ENCODE measurements at regions not wholly inside any gene's neighbourhood (a gene's known extent, or its start where the extent isn't known, plus 50 kb on each side); places are given as distances from the start of the nearest gene placed in this dataset.

GRCh38 chr2:200028998-200029397 is 73.6 kb downstream of the MAIP1 start:
- ATAC-seq, result no peak
- Mint-ChIP-seq H3K4me3 (no peak overlapping the region), H3K36me3 (no peaks in the 10 kb centered on the region), H3K9me3 (no peaks in the 10 kb centered on the region), H3K27ac (no peak overlapping the region), H3K27me3 (peaks cover 8 to 20% (median 12%) of the 10 kb centered on the region in 5 donors), H3K4me1 (no peaks in the 10 kb centered on the region)
- Histone ChIP-seq H3K36me3 (ENCODE audit: control insufficient read depth in 2 of 3, insufficient read depth in 3 of 3, low read length in 3 of 3) (no peaks in the 10 kb centered on the region), H3K4me1 (ENCODE audit: control insufficient read depth in 2 of 2, insufficient read depth in 2 of 2, low read length in 2 of 2) (no peaks in the 10 kb centered on the region), H3K27me3 (ENCODE audit: control insufficient read depth in 2 of 2, insufficient read depth in 2 of 2, low read length in 2 of 2) (no peaks in the 10 kb centered on the region), H3K27ac (ENCODE audit: low read depth, low read length) (no peak overlapping the region), H3K4me3 (ENCODE audit: low read length) (no peak overlapping the region), H3K9me3 (ENCODE audit: control insufficient read depth in 2 of 3, low read length in 3 of 3) (no peaks in the 10 kb centered on the region)
- DNase-seq, result no peak
- intact Hi-C loops (cut with micrococcal nuclease), result no loop called here
- ChIA-PET POLR2A (interaction anchor here (0.7 kb wide), 1 partner anchor 9 kb away, joined by 3 read pairs; no protein-coding TSS in a partner anchor), CTCF (no interaction called here)

GRCh38 chr2:200032895-200033294 is 77.5 kb downstream of the MAIP1 start:
- Histone ChIP-seq H3K36me3 (ENCODE audit: control insufficient read depth in 2 of 3, insufficient read depth in 3 of 3, low read length in 3 of 3) (no peaks in the 10 kb centered on the region), H3K27ac (ENCODE audit: low read depth, low read length) (no peak overlapping the region), H3K4me1 (ENCODE audit: control insufficient read depth in 2 of 2, insufficient read depth in 2 of 2, low read length in 2 of 2) (no peaks in the 10 kb centered on the region), H3K9me3 (ENCODE audit: control insufficient read depth in 2 of 3, low read length in 3 of 3) (no peaks in the 10 kb centered on the region), H3K27me3 (ENCODE audit: control insufficient read depth in 2 of 2, insufficient read depth in 2 of 2, low read length in 2 of 2) (no peaks in the 10 kb centered on the region), H3K4me3 (ENCODE audit: low read length) (no peak overlapping the region)
- Mint-ChIP-seq H3K36me3 (no peaks in the 10 kb centered on the region), H3K4me3 (no peak overlapping the region), H3K27ac (no peak overlapping the region), H3K27me3 (peaks cover 6 to 14% (median 12%) of the 10 kb centered on the region in 5 donors), H3K4me1 (no peaks in the 10 kb centered on the region), H3K9me3 (no peaks in the 10 kb centered on the region)
- POLR2A ChIA-PET, result no interaction called here
- ATAC-seq, result no peak
- DNase-seq, result no peak
- intact Hi-C loops (cut with micrococcal nuclease), result no loop called here
- CTCF ChIA-PET, result no interaction called here

GRCh38 chr2:200033929-200034328 is 78.5 kb downstream of the MAIP1 start:
- Mint-ChIP-seq H3K27me3 (peaks cover 6 to 14% (median 12%) of the 10 kb centered on the region in 5 donors), H3K36me3 (no peaks in the 10 kb centered on the region), H3K27ac (no peak overlapping the region), H3K4me1 (no peaks in the 10 kb centered on the region), H3K4me3 (no peak overlapping the region), H3K9me3 (no peaks in the 10 kb centered on the region)
- Histone ChIP-seq H3K4me3 (ENCODE audit: low read length) (no peak overlapping the region), H3K27ac (ENCODE audit: low read depth, low read length) (no peak overlapping the region), H3K27me3 (ENCODE audit: control insufficient read depth in 2 of 2, insufficient read depth in 2 of 2, low read length in 2 of 2) (no peaks in the 10 kb centered on the region), H3K9me3 (ENCODE audit: control insufficient read depth in 2 of 3, low read length in 3 of 3) (no peaks in the 10 kb centered on the region), H3K4me1 (ENCODE audit: control insufficient read depth in 2 of 2, insufficient read depth in 2 of 2, low read length in 2 of 2) (no peaks in the 10 kb centered on the region), H3K36me3 (ENCODE audit: control insufficient read depth in 2 of 3, insufficient read depth in 3 of 3, low read length in 3 of 3) (no peaks in the 10 kb centered on the region)
- ATAC-seq (no peak), DNase-seq (no peak)
- intact Hi-C loops (cut with micrococcal nuclease), result no loop called here
- CTCF ChIA-PET, result no interaction called here
- POLR2A ChIA-PET, result no interaction called here

- DNase-seq, result no peak
- Histone ChIP-seq H3K27me3 (ENCODE audit: control insufficient read depth in 2 of 2, insufficient read depth in 2 of 2, low read length in 2 of 2) (no peaks in the 10 kb centered on the region), H3K27ac (ENCODE audit: low read depth, low read length) (no peak overlapping the region), H3K9me3 (ENCODE audit: control insufficient read depth in 2 of 3, low read length in 3 of 3) (no peaks in the 10 kb centered on the region), H3K36me3 (ENCODE audit: control insufficient read depth in 2 of 3, insufficient read depth in 3 of 3, low read length in 3 of 3) (no peaks in the 10 kb centered on the region), H3K4me1 (ENCODE audit: control insufficient read depth in 2 of 2, insufficient read depth in 2 of 2, low read length in 2 of 2) (no peaks in the 10 kb centered on the region), H3K4me3 (ENCODE audit: low read length) (no peak overlapping the region)
- H3K4me3 Mint-ChIP-seq, result no peak overlapping the region
- intact Hi-C loops (cut with micrococcal nuclease), result no loop called here
- no peak overlapping the region for H3K27ac Mint-ChIP-seq
- POLR2A ChIA-PET, result no interaction called here
- peaks cover 6 to 14% (median 12%) of the 10 kb centered on the region in 5 donors for H3K27me3 Mint-ChIP-seq
- no peak for ATAC-seq
- no peaks in the 10 kb centered on the region for H3K36me3 Mint-ChIP-seq
- no peaks in the 10 kb centered on the region for H3K9me3 Mint-ChIP-seq
- CTCF ChIA-PET, result no interaction called here
- H3K4me1 Mint-ChIP-seq, result no peaks in the 10 kb centered on the region
These were observed 79.4 kb downstream of the MAIP1 start for GRCh38 chr2:200034816-200035215.

- H3K9me3 Mint-ChIP-seq, result peaks cover 0 to 19% (median 8%) of the 10 kb centered on the region in 11 donors
- intact Hi-C loops (cut with micrococcal nuclease), result no loop called here
These were observed 84.6 kb downstream of the MAIP1 start for GRCh38 chr2:200039724-200040650.

GRCh38 chr2:200040831-200041230 is 85.4 kb downstream of the MAIP1 start:
- Histone ChIP-seq H3K4me1 (ENCODE audit: control insufficient read depth in 2 of 2, insufficient read depth in 2 of 2, low read length in 2 of 2) (no peaks in the 10 kb centered on the region), H3K27ac (ENCODE audit: low read depth, low read length) (no peak overlapping the region), H3K4me3 (ENCODE audit: low read length) (no peak overlapping the region), H3K36me3 (ENCODE audit: control insufficient read depth in 2 of 3, insufficient read depth in 3 of 3, low read length in 3 of 3) (no peaks in the 10 kb centered on the region), H3K27me3 (ENCODE audit: control insufficient read depth in 2 of 2, insufficient read depth in 2 of 2, low read length in 2 of 2) (peaks cover 0 to 4% of the 10 kb centered on the region in 2 donors), H3K9me3 (ENCODE audit: control insufficient read depth in 2 of 3, low read length in 3 of 3) (peaks cover 0 to 5% (median 0%) of the 10 kb centered on the region in 3 experiments)
- no peak for ATAC-seq
- ChIA-PET CTCF (no interaction called here), POLR2A (no interaction called here)
- Mint-ChIP-seq H3K27ac (no peak overlapping the region), H3K27me3 (peaks cover 8 to 20% (median 10%) of the 10 kb centered on the region in 5 donors), H3K4me1 (no peaks in the 10 kb centered on the region), H3K9me3 (peaks cover 0 to 22% (median 10%) of the 10 kb centered on the region in 11 donors), H3K4me3 (no peak overlapping the region), H3K36me3 (peaks cover 0 to 5% (median 0%) of the 10 kb centered on the region in 5 donors)
- DNase-seq, result no peak
- intact Hi-C loops (cut with micrococcal nuclease), result no loop called here

More at GRCh38 chr2:200039724-200040650, 84.6 kb downstream of the MAIP1 start:
- no peaks in the 10 kb centered on the region for H3K36me3 ChIP-seq (ENCODE audit: control insufficient read depth in 2 of 3, insufficient read depth in 3 of 3, low read length in 3 of 3)
- H3K36me3 Mint-ChIP-seq, result peaks cover 0 to 5% (median 0%) of the 10 kb centered on the region in 5 donors
- H3K27ac ChIP-seq (ENCODE audit: low read depth, low read length), result no peak overlapping the region
- no peaks in the 10 kb centered on the region for H3K4me1 Mint-ChIP-seq
- DNase-seq (no peak), ATAC-seq (no peak)
- H3K27me3 Mint-ChIP-seq, result peaks cover 10 to 24% (median 12%) of the 10 kb centered on the region in 5 donors
- POLR2A ChIA-PET, result no interaction called here
- CTCF ChIA-PET, result no interaction called here
- H3K27ac Mint-ChIP-seq, result no peak overlapping the region
- peaks cover 0 to 4% of the 10 kb centered on the region in 2 donors for H3K27me3 ChIP-seq (ENCODE audit: control insufficient read depth in 2 of 2, insufficient read depth in 2 of 2, low read length in 2 of 2)
- H3K9me3 ChIP-seq (ENCODE audit: control insufficient read depth in 2 of 3, low read length in 3 of 3), result no peaks in the 10 kb centered on the region
- H3K4me1 ChIP-seq (ENCODE audit: control insufficient read depth in 2 of 2, insufficient read depth in 2 of 2, low read length in 2 of 2), result no peaks in the 10 kb centered on the region
- H3K4me3 Mint-ChIP-seq, result no peak overlapping the region
- no peak overlapping the region for H3K4me3 ChIP-seq (ENCODE audit: low read length)

GRCh38 chr2:200041639-200042038 is 86.3 kb downstream of the MAIP1 start:
- Histone ChIP-seq H3K27ac (ENCODE audit: low read depth, low read length) (no peak overlapping the region), H3K4me3 (ENCODE audit: low read length) (no peak overlapping the region), H3K9me3 (ENCODE audit: control insufficient read depth in 2 of 3, low read length in 3 of 3) (peaks cover 0 to 7% (median 0%) of the 10 kb centered on the region in 3 experiments), H3K27me3 (ENCODE audit: control insufficient read depth in 2 of 2, insufficient read depth in 2 of 2, low read length in 2 of 2) (peaks cover 0 to 4% of the 10 kb centered on the region in 2 donors), H3K4me1 (ENCODE audit: control insufficient read depth in 2 of 2, insufficient read depth in 2 of 2, low read length in 2 of 2) (no peaks in the 10 kb centered on the region), H3K36me3 (ENCODE audit: control insufficient read depth in 2 of 3, insufficient read depth in 3 of 3, low read length in 3 of 3) (no peaks in the 10 kb centered on the region)
- H3K27ac Mint-ChIP-seq, result no peak overlapping the region
- CTCF ChIA-PET, result no interaction called here
- ATAC-seq (no peak), DNase-seq (no peak)
- H3K4me1 Mint-ChIP-seq, result no peaks in the 10 kb centered on the region
- H3K36me3 Mint-ChIP-seq, result peaks cover 0 to 8% (median 4%) of the 10 kb centered on the region in 5 donors
- H3K9me3 Mint-ChIP-seq, result peaks cover under 1 to 30% (median 16%) of the 10 kb centered on the region in 11 donors
- H3K4me3 Mint-ChIP-seq, result no peak overlapping the region
- H3K27me3 Mint-ChIP-seq, result peaks cover 6 to 20% (median 11%) of the 10 kb centered on the region in 5 donors
- POLR2A ChIA-PET, result no interaction called here
- intact Hi-C loops (cut with micrococcal nuclease), result no loop called here

Data from naive thymus-derived CD4-positive, alpha-beta T cell (primary cell).